GM12865 (cell line): ENCODE measurements at regions not wholly inside any gene's neighbourhood (a gene's known extent, or its start where the extent isn't known, plus 50 kb on each side); places are given as distances from the start of the nearest gene placed in this dataset.

ENCODE experiments used
- DNase-seq: peaks from one replicate; pipeline ENCODE4 v3.0.0; 2010; ENCODE audit warnings: low read depth
- H3K4me3 ChIP-seq: 2 replicates; pipeline ENCODE4 v1.5.1; 2011; ENCODE audit warnings: mild to moderate bottlenecking, low read depth, low read length, control low read depth
- TF ChIP-seq, protein P1 (sequence below): IDR thresholded peaks from 2 replicates; pipeline ENCODE4 v1.5.1; 2011; ENCODE audit warnings: low read length, control low read depth, low read depth, inconsistent platforms; ENCODE audit not compliant: insufficient read depth; ENCODE audit errors: missing control alignments

DNA sequence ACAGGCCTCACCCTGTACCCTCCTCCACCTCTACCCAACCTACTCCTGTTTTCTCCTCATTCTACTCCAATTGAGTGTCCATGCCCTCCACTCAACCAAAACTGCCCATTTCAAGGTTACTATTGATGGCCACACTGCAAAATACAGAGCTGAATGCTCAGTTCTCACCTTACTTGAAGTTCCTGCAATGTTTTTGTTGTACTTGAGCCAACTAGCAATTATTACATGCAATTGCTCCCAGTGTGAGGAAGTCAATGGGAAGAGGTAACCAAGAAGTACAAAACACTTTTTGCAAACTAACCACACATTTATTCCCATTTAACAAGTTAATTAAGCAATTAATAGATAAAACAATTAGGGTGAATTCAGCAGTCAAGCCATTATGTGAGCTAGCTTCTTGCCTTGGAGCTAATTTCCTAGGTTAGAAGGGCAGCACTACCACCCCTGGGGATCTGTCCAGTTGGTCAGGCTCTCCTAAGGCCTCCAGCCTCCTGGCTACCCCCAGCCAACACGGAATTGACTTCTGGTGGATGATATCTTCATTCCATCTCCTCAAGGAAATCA is 52.4 kb upstream of the GGTLC1 start:
- TF ChIP-seq, protein P1, sequence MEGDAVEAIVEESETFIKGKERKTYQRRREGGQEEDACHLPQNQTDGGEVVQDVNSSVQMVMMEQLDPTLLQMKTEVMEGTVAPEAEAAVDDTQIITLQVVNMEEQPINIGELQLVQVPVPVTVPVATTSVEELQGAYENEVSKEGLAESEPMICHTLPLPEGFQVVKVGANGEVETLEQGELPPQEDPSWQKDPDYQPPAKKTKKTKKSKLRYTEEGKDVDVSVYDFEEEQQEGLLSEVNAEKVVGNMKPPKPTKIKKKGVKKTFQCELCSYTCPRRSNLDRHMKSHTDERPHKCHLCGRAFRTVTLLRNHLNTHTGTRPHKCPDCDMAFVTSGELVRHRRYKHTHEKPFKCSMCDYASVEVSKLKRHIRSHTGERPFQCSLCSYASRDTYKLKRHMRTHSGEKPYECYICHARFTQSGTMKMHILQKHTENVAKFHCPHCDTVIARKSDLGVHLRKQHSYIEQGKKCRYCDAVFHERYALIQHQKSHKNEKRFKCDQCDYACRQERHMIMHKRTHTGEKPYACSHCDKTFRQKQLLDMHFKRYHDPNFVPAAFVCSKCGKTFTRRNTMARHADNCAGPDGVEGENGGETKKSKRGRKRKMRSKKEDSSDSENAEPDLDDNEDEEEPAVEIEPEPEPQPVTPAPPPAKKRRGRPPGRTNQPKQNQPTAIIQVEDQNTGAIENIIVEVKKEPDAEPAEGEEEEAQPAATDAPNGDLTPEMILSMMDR: no peak
- DNase-seq: no peak
- H3K4me3 ChIP-seq: no peak overlapping the region

DNA sequence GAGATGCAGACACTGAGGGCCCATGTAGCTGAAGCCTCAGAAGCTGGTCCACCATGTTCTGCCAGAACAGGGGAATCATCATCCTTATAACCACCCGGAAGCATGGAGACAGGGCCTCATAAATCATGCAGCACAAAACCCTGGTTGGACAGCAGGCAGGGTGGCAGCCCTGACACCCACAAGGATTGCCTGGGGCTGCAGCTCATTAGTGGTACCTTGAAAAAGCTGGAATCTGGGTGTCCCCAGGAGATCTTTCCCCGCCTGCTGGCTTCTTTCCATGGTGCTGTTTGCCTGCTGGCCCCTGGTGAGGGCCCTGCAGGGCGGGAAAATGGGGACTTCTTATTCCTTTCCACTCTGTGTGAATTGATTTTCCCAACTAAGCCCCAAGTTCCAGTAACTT is 50.6 kb upstream of the GGTLC1 start:
- no peak overlapping the region for H3K4me3 ChIP-seq
- no peak for DNase-seq
- TF ChIP-seq, protein P1: no peak
